ENCODE measurements at regions not wholly inside any gene's neighbourhood (a gene's known extent, or its start where the extent isn't known, plus 50 kb on each side); places are given as distances from the start of the nearest gene placed in this dataset.

GRCh38 chr4:128358231-128358912, 70.8 kb upstream of the PGRMC2 start:
- 88 to 96% methylated on average over 7 of the region's 7 CpGs for WGBS, 2 experiments (ENCODE audit: insufficient coverage in 2 of 2)
- Histone ChIP-seq H3K4me1 (ENCODE audit: control insufficient read depth, insufficient read depth, low read length, poor library complexity, severe bottlenecking) (peaks cover 41% of the 10 kb centered on the region), H3K4me3 (ENCODE audit: extremely low read depth, insufficient read depth, low read length, poor library complexity, severe bottlenecking) (no peak overlapping the region), H3K27ac (ENCODE audit: low read depth, low read length, severe bottlenecking) (peak overlapping the region; percentile 71), H3K36me3 (ENCODE audit: control insufficient read depth, insufficient read depth, low read length) (no peaks in the 10 kb centered on the region), H3K9me3 (ENCODE audit: control insufficient read depth, low read length) (peaks cover 12% of the 10 kb centered on the region)

GRCh38 chr4:128357286-128357685, 69.7 kb upstream of the PGRMC2 start:
- Histone ChIP-seq H3K9me3 (ENCODE audit: control insufficient read depth, low read length) (peaks cover 12% of the 10 kb centered on the region), H3K4me3 (ENCODE audit: extremely low read depth, insufficient read depth, low read length, poor library complexity, severe bottlenecking) (no peak overlapping the region), H3K36me3 (ENCODE audit: control insufficient read depth, insufficient read depth, low read length) (no peaks in the 10 kb centered on the region), H3K27ac (ENCODE audit: low read depth, low read length, severe bottlenecking) (peak overlapping the region; percentile 71), H3K4me1 (ENCODE audit: control insufficient read depth, insufficient read depth, low read length, poor library complexity, severe bottlenecking) (peaks cover 48% of the 10 kb centered on the region)
- WGBS, 2 experiments (ENCODE audit: insufficient coverage in 2 of 2): 44% methylated on average over 1 of the region's 2 CpGs; no CpG with 5 or more reads in 1 of the 2 experiments

GRCh38 chr4:128355305-128355704, 67.7 kb upstream of the PGRMC2 start:
- no peak overlapping the region for H3K4me3 ChIP-seq (ENCODE audit: extremely low read depth, insufficient read depth, low read length, poor library complexity, severe bottlenecking)
- peaks cover 55% of the 10 kb centered on the region for H3K4me1 ChIP-seq (ENCODE audit: control insufficient read depth, insufficient read depth, low read length, poor library complexity, severe bottlenecking)
- WGBS, 2 experiments (ENCODE audit: insufficient coverage in 2 of 2): 75 to 82% methylated on average over 3 to 4 of the region's 4 CpGs
- H3K27ac ChIP-seq (ENCODE audit: low read depth, low read length, severe bottlenecking): peak overlapping the region; percentile 97
- peaks cover 12% of the 10 kb centered on the region for H3K9me3 ChIP-seq (ENCODE audit: control insufficient read depth, low read length)
- H3K36me3 ChIP-seq (ENCODE audit: control insufficient read depth, insufficient read depth, low read length): no peaks in the 10 kb centered on the region

GRCh38 chr4:128354205-128354821, 66.7 kb upstream of the PGRMC2 start:
- Histone ChIP-seq H3K4me3 (ENCODE audit: extremely low read depth, insufficient read depth, low read length, poor library complexity, severe bottlenecking) (no peak overlapping the region), H3K36me3 (ENCODE audit: control insufficient read depth, insufficient read depth, low read length) (no peaks in the 10 kb centered on the region), H3K9me3 (ENCODE audit: control insufficient read depth, low read length) (peaks cover 12% of the 10 kb centered on the region), H3K27ac (ENCODE audit: low read depth, low read length, severe bottlenecking) (peak overlapping the region; percentile 97), H3K4me1 (ENCODE audit: control insufficient read depth, insufficient read depth, low read length, poor library complexity, severe bottlenecking) (peaks cover 61% of the 10 kb centered on the region)
- WGBS, 2 experiments (ENCODE audit: insufficient coverage in 2 of 2): 71 to 80% methylated on average over 1 of the region's 4 CpGs

- peak overlapping the region; percentile 97 for H3K27ac ChIP-seq (ENCODE audit: low read depth, low read length, severe bottlenecking)
Measured at GRCh38 chr4:128353791-128354190, 66.2 kb upstream of the PGRMC2 start.

GRCh38 chr4:128351502-128351901, 63.9 kb upstream of the PGRMC2 start:
- H3K4me1 ChIP-seq (ENCODE audit: control insufficient read depth, insufficient read depth, low read length, poor library complexity, severe bottlenecking): peaks cover 57% of the 10 kb centered on the region
- H3K9me3 ChIP-seq (ENCODE audit: control insufficient read depth, low read length): peaks cover 3% of the 10 kb centered on the region
- H3K27ac ChIP-seq (ENCODE audit: low read depth, low read length, severe bottlenecking): no peak overlapping the region
- H3K36me3 ChIP-seq (ENCODE audit: control insufficient read depth, insufficient read depth, low read length): no peaks in the 10 kb centered on the region
- no CpG with 5 or more reads among the region's 1 CpG for WGBS, 2 experiments (ENCODE audit: insufficient coverage in 2 of 2)
- no peak overlapping the region for H3K4me3 ChIP-seq (ENCODE audit: extremely low read depth, insufficient read depth, low read length, poor library complexity, severe bottlenecking)

More at GRCh38 chr4:128353791-128354190, 66.2 kb upstream of the PGRMC2 start:
- no peak overlapping the region for H3K4me3 ChIP-seq (ENCODE audit: extremely low read depth, insufficient read depth, low read length, poor library complexity, severe bottlenecking)
- peaks cover 57% of the 10 kb centered on the region for H3K4me1 ChIP-seq (ENCODE audit: control insufficient read depth, insufficient read depth, low read length, poor library complexity, severe bottlenecking)
- H3K9me3 ChIP-seq (ENCODE audit: control insufficient read depth, low read length): peaks cover 12% of the 10 kb centered on the region
- no peaks in the 10 kb centered on the region for H3K36me3 ChIP-seq (ENCODE audit: control insufficient read depth, insufficient read depth, low read length)
- WGBS, 2 experiments (ENCODE audit: insufficient coverage in 2 of 2): 95 to 100% methylated on average over 2 to 3 of the region's 3 CpGs

- Histone ChIP-seq H3K9me3 (ENCODE audit: control insufficient read depth, low read length) (peaks cover 8% of the 10 kb centered on the region), H3K36me3 (ENCODE audit: control insufficient read depth, insufficient read depth, low read length) (no peaks in the 10 kb centered on the region), H3K4me3 (ENCODE audit: extremely low read depth, insufficient read depth, low read length, poor library complexity, severe bottlenecking) (no peak overlapping the region), H3K27ac (ENCODE audit: low read depth, low read length, severe bottlenecking) (no peak overlapping the region), H3K4me1 (ENCODE audit: control insufficient read depth, insufficient read depth, low read length, poor library complexity, severe bottlenecking) (peaks cover 55% of the 10 kb centered on the region)
- whole genome bisulfite sequencing, 2 experiments (ENCODE audit: insufficient coverage in 2 of 2): 92 to 97% methylated on average over 4 to 6 of the region's 6 CpGs
Measured at GRCh38 chr4:128350449-128351045, 62.9 kb upstream of the PGRMC2 start.

GRCh38 chr4:128349921-128350320, 62.3 kb upstream of the PGRMC2 start:
- Histone ChIP-seq H3K4me1 (ENCODE audit: control insufficient read depth, insufficient read depth, low read length, poor library complexity, severe bottlenecking) (peaks cover 49% of the 10 kb centered on the region), H3K36me3 (ENCODE audit: control insufficient read depth, insufficient read depth, low read length) (no peaks in the 10 kb centered on the region), H3K4me3 (ENCODE audit: extremely low read depth, insufficient read depth, low read length, poor library complexity, severe bottlenecking) (no peak overlapping the region), H3K9me3 (ENCODE audit: control insufficient read depth, low read length) (peaks cover 8% of the 10 kb centered on the region), H3K27ac (ENCODE audit: low read depth, low read length, severe bottlenecking) (no peak overlapping the region)
- WGBS, 2 experiments (ENCODE audit: insufficient coverage in 2 of 2): 81 to 84% methylated on average over 4 of the region's 4 CpGs

- Histone ChIP-seq H3K36me3 (ENCODE audit: control insufficient read depth, insufficient read depth, low read length) (no peaks in the 10 kb centered on the region), H3K9me3 (ENCODE audit: control insufficient read depth, low read length) (peaks cover 8% of the 10 kb centered on the region), H3K4me3 (ENCODE audit: extremely low read depth, insufficient read depth, low read length, poor library complexity, severe bottlenecking) (no peak overlapping the region), H3K27ac (ENCODE audit: low read depth, low read length, severe bottlenecking) (no peak overlapping the region), H3K4me1 (ENCODE audit: control insufficient read depth, insufficient read depth, low read length, poor library complexity, severe bottlenecking) (peaks cover 32% of the 10 kb centered on the region)
- 72% methylated on average over 3 of the region's 4 CpGs; no CpG with 5 or more reads in 1 of the 2 experiments for WGBS, 2 experiments (ENCODE audit: insufficient coverage in 2 of 2)
Measured at GRCh38 chr4:128347930-128348660, 60.5 kb upstream of the PGRMC2 start.

- Histone ChIP-seq H3K36me3 (ENCODE audit: control insufficient read depth, insufficient read depth, low read length) (no peaks in the 10 kb centered on the region), H3K27ac (ENCODE audit: low read depth, low read length, severe bottlenecking) (no peak overlapping the region)
- WGBS, 2 experiments (ENCODE audit: insufficient coverage in 2 of 2): 93 to 100% methylated on average over 2 of the region's 4 CpGs
Measured at GRCh38 chr4:128347175-128347868, 59.7 kb upstream of the PGRMC2 start.

More at GRCh38 chr4:128347175-128347868, 59.7 kb upstream of the PGRMC2 start:
- H3K9me3 ChIP-seq (ENCODE audit: control insufficient read depth, low read length): peaks cover 8% of the 10 kb centered on the region
- no peak overlapping the region for H3K4me3 ChIP-seq (ENCODE audit: extremely low read depth, insufficient read depth, low read length, poor library complexity, severe bottlenecking)
- peaks cover 29% of the 10 kb centered on the region for H3K4me1 ChIP-seq (ENCODE audit: control insufficient read depth, insufficient read depth, low read length, poor library complexity, severe bottlenecking)
